HUES48 (cell line): ENCODE measurements at regions not wholly inside any gene's neighbourhood (a gene's known extent, or its start where the extent isn't known, plus 50 kb on each side); places are given as distances from the start of the nearest gene placed in this dataset.
"Not testable (repeated sequence)": the region's sequence is repeated elsewhere in the genome, so short reads cannot be mapped to it uniquely, and the experiment has no call there.

Experiments used
- H3K27ac ChIP-seq: one replicate; pipeline ENCODE4 v1.7.0; 2013; ENCODE audit warnings: low read depth, low read length, inconsistent platforms
- H3K27me3 ChIP-seq: 2 replicates; pipeline ENCODE4 v1.6.1; 2013; ENCODE audit warnings: mild to moderate bottlenecking, low read length; ENCODE audit not compliant: control insufficient read depth, insufficient read depth
- H3K36me3 ChIP-seq: 2 replicates; pipeline ENCODE4 v1.6.1; 2013; ENCODE audit warnings: low read length; ENCODE audit not compliant: control insufficient read depth, insufficient read depth
- H3K4me1 ChIP-seq: 2 replicates; pipeline ENCODE4 v1.6.1; 2013; ENCODE audit warnings: mild to moderate bottlenecking, low read length; ENCODE audit not compliant: control insufficient read depth, insufficient read depth
- H3K4me3 ChIP-seq: 2 replicates; pipeline ENCODE4 v1.5.1; 2013; ENCODE audit warnings: mild to moderate bottlenecking, low read depth, low read length
- H3K9ac ChIP-seq: 2 replicates; pipeline ENCODE4 v1.6.1; 2013; ENCODE audit warnings: mild to moderate bottlenecking, low read depth, low read length, moderate library complexity
- H3K9me3 ChIP-seq: 2 replicates; pipeline ENCODE4 v1.6.1; 2013; ENCODE audit warnings: low read length; ENCODE audit not compliant: control insufficient read depth, insufficient read depth

- not testable (repeated sequence) for H3K9me3 ChIP-seq, H3K27me3 ChIP-seq, H3K36me3 ChIP-seq, H3K4me3 ChIP-seq, H3K9ac ChIP-seq, H3K27ac ChIP-seq, H3K4me1 ChIP-seq
These were observed 61.4 kb upstream of the SULF2 start for GRCh38 chr20:47846651-47847050.

DNA sequence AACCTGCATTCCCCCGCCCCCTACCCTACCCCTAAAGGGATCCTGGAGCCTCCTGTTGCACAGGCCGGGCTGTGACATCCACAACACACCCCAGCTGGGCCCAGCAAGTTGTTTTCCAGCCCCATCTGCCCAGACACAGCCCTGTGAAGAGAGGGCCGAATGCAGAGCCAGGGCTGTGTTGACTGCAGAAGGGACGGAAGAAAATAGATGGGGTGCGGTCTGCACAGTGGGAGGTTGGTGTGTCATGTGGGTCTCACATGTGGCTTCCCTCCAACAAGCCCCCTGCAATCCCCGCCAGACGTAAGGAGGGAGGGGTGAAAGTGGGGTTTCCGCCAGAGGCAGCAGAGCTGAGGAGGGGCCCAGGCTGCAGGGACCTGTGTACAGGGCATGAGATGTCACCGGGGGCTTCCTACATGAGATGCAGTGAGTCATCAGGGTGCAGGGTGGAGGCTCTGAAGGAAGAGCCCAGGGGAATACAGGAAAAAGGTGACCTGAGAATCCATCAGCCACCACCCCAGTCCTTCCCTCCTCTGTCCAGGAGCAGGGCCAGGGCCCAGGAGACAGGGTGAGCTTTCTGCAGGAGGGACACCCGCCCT, 60.2 kb upstream of the SULF2 start:
- H3K27me3 ChIP-seq, H3K9me3 ChIP-seq, H3K4me3 ChIP-seq, H3K36me3 ChIP-seq, H3K27ac ChIP-seq, H3K4me1 ChIP-seq, H3K9ac ChIP-seq: not testable (repeated sequence)

DNA sequence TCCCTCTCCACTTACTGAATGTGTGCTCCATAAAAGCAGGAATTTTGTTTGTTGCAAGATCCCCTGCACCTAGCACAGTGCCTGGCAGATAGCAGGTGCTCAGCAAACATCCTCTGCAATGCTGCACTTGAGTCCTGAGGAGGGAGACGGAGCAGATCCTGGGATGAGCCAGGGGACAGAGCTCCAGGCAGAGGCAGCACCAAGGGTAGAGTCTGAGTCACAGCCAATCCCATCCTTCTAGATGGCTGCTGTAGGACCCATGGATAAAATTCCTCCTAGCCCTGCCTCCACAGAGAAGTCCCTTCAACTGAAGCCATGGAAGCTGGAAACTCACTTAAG, 59.3 kb upstream of the SULF2 start:
- H3K4me1 ChIP-seq, H3K9me3 ChIP-seq, H3K27ac ChIP-seq, H3K9ac ChIP-seq, H3K4me3 ChIP-seq, H3K36me3 ChIP-seq, H3K27me3 ChIP-seq: not testable (repeated sequence)

GRCh38 chr20:47843886-47844567, 58.7 kb upstream of the SULF2 start:
- H3K4me3 ChIP-seq, result no peak overlapping the region
- H3K4me1 ChIP-seq, result no peaks in the 10 kb centered on the region
- no peaks in the 10 kb centered on the region for H3K36me3 ChIP-seq
- no peak overlapping the region for H3K9ac ChIP-seq
- no peaks in the 10 kb centered on the region for H3K9me3 ChIP-seq
- H3K27me3 ChIP-seq, result no peaks in the 10 kb centered on the region
- no peak overlapping the region for H3K27ac ChIP-seq

DNA sequence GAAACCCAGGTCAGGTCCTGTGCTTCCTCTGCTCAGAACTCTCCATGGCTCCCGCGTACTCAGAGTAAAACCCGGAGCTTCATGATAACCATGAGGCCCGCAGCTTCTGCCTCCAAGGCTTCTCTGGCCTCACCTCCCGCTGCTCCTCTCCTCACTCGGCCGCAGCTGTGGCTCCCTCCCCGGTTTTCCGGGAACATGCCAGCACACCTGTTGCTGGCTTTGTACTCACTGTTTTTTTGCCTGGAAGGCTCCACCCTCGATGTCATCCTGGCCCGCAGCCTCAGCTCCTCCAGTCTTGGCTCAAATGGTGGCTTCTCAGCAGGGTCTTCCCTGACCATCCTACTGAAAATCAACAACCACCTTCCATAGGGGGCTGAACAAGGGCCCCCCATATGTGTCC, 57.7 kb upstream of the SULF2 start:
- H3K9me3 ChIP-seq, H3K9ac ChIP-seq, H3K27ac ChIP-seq, H3K4me1 ChIP-seq, H3K36me3 ChIP-seq, H3K27me3 ChIP-seq, H3K4me3 ChIP-seq: not testable (repeated sequence)

- H3K9me3 ChIP-seq, H3K9ac ChIP-seq, H3K4me1 ChIP-seq, H3K27me3 ChIP-seq, H3K27ac ChIP-seq, H3K36me3 ChIP-seq, H3K4me3 ChIP-seq: not testable (repeated sequence)
These were observed 56.7 kb upstream of the SULF2 start for GRCh38 chr20:47842004-47842403.

DNA sequence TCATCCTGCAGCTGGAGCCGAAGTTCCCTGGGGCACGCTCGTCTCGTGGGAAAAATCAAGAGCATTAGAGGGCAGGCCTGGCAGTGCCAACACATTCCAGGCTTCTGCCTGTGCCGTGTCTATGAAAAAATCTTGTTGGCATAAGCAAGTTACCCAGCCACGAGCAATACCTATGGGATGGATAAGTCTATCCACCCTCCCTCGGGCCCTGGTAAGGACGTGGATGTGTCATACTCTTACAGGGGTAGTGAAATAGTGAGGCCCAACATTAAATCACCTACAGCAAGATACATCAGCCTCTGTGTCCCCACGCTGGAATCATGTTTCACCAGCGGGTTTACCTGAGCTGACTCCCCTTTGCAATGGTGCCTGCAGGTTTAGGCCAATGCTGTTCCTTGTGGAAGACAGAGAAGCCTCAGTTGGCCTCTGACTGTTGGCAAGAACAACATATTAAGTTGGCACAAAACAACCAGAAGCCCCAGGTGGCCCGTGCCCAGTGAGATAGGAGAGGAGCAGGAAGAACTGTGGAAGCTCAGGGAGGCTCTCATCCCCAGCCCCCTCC, 51.1 kb upstream of the SULF2 start:
- H3K27ac ChIP-seq, H3K36me3 ChIP-seq, H3K4me3 ChIP-seq, H3K9me3 ChIP-seq, H3K4me1 ChIP-seq, H3K9ac ChIP-seq, H3K27me3 ChIP-seq: not testable (repeated sequence)
